ENCODE measurements at regions not wholly inside any gene's neighbourhood (a gene's known extent, or its start where the extent isn't known, plus 50 kb on each side); places are given as distances from the start of the nearest gene placed in this dataset.
"Not testable (repeated sequence)": the region's sequence is repeated elsewhere in the genome, so short reads cannot be mapped to it uniquely, and the experiment has no call there.

DNA sequence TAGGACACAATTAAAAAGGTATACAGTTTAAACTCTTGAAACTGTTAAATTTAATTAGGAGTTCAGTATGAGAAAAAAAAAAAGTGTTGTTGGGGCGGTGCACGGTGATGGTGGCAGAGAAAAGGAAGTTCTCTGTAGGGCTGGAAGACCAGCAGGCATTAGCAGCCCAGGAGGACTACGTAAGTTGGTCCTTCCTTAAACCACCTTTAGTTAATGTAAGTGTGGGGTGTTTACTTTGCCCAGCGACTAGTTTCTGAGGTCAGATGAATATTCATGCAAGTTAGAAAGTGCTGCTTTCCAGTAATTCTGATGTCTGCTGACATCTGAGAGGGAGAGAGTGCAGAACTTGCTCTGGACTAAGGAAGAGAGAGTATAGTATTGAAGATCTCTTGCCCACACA is 54.9 kb downstream of the NKX2-1 start:
- DNase-seq, result no peak

GRCh38 chr14:36462890-36463289 is 57.1 kb downstream of the NKX2-1 start:
- DNase-seq, result no peak

GRCh38 chr14:36455241-36455627 is 64.8 kb downstream of the NKX2-1 start:
- no peak for DNase-seq

DNA sequence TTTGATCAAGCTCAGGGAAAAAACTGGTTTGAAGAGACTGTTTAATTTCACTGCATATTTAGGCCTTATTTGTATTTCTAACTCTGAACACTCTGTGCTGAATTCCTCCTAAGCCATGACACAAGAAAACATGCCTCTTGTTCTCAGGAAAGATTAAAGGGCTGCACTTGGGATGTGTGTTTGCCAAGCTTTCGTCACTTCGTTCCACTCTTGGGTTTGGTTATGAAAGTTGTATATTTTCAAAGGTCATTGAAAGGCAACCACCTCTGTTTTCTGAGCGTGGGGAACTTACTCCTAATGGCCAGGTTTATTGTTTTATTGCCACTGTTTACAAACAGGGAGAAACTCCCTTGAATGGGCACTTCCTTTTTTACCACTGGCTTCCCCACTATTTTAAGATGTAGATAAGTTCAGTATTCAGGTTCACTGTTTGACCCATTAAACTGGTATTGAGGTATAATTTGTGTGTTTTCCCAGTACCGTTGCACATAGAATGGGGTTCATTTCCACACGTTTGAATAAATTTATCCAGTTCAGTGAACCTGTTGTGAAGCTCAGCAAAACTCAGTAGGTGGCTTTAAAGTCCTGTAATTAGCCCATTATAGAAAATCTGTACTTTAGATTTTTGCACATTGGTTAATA is 65.3 kb downstream of the NKX2-1 start:
- DNase-seq, result no peak

- DNase-seq, result no peak
These were observed 67.2 kb downstream of the NKX2-1 start for GRCh38 chr14:36452860-36453259.

DNA sequence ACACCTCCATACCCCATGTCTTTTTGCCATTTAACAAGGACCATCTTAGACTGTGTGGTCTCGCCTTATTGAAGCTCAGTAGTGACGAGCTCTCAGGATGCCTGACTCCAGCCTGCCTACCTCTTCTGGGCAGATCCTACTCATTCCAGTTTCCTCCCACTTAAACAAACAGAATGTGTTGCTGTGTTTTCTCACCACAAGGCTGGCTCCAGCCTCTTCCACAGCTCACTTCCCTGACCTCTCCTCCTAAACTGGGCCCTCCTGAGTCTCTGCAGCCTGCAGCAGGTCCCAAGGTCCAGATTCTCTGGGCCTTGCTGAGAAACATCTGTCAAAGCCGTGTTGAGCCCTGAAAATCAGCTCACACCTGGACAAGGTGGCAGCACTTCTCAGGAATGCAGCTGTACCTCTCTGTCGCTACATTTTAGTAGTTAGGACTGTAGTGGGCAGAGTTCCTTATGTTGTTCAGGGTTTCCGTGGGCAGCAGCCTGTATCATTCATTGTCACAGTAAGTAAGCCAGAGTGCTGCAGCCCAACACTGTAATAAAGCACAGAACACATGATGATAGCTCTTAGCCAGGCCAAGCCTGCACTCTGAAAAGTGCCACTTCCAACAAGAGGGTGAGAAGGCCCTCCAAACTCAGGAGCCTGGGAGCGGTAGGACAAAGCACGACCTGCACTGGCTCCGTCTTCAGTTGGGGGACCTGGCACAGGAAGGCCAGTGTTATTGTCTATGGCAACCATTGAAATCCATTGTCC is 68.5 kb downstream of the NKX2-1 start:
- no peak for DNase-seq

GRCh38 chr14:36450550-36450949 is 69.5 kb downstream of the NKX2-1 start:
- DNase-seq, result no peak

- DNase-seq, result no peak
These were observed 70.1 kb downstream of the NKX2-1 start for GRCh38 chr14:36449903-36450302.

DNA sequence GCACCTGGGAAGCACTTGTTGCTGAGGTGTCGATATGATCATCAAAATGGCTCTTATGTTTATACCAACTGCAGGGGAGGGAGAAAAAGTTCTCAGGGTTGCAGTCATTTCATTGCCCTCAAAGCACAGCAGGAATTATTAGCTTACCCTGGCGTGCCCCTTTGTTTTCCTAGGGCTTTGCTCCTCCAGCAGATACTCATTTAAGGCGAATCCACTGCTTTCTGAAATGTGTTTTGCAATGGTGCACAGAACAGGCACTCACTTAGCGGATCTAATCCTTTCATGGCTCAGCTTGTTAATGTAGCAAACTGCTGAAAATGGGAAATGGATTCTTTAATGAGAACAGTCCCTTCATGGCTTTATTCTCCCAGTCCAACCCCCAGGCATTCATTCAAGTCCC is 76.7 kb downstream of the NKX2-1 start:
- no peak for DNase-seq

DNA sequence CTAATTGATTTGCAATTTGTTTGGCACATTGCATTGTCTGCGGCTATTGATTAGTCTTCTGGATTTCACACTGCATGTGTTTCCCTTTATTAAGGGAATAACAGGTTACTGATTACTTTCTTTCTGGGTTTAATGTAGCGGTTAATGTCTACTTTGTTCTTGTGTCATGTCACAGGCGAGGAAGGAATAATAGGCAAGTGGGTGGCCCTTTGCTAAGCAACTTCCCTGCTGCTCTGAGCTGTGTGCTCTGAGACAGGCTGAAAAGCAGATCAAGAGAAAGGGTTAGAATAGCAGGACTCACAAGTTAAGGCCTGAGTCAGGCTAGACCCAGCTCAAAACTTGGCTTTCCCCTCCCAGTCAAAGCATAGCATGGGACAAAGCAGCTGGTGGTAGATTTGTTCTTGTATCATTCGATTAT is 77.2 kb downstream of the NKX2-1 start:
- DNase-seq, result no peak

- no peak for DNase-seq
These were observed 78.7 kb downstream of the NKX2-1 start for GRCh38 chr14:36441283-36441682.

DNA sequence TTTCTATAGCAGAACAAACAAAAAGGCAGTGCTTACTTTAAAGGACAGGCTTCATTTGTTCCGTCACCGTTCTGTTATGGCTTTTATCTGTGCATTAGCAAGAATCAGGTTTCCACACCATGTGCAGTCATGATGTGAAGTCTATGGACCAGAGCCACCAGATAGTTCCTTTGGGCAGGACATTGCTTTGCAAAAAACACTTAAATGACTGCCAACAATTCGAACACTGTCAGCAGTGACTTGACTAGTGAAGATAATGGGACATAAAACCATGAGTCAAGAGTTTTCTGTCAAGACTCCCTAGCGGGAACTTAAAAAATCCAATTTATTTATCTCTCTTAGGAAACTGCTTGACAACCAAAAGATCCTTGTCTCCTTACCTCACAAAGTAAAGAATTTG is 80.3 kb downstream of the NKX2-1 start:
- no peak for DNase-seq

- no peak for DNase-seq
These were observed 81.1 kb downstream of the NKX2-1 start for GRCh38 chr14:36438883-36439282.

DNA sequence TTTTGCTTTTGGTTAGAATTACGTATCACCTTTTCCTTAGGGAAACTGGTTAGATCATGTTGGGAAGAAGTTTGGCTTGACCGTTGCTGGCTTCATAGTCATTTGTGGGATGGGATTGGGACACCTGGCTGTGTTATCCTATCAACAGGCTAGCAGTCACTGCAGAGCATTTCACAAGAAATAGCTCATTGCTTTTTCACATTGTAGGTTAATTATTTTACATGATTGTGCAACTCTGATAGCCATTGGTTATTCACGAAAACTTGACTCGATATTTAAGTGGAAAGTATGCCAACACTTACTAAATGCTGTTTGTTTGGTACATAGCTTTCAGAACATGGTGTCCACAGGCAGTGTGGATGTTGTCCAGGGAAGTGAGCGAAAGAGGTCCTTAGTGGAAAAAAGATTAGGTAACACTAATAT is 89.4 kb downstream of the NKX2-1 start:
- no peak for DNase-seq

- no peak for DNase-seq
These were observed 89.9 kb downstream of the NKX2-1 start for GRCh38 chr14:36430169-36430568.

DNA sequence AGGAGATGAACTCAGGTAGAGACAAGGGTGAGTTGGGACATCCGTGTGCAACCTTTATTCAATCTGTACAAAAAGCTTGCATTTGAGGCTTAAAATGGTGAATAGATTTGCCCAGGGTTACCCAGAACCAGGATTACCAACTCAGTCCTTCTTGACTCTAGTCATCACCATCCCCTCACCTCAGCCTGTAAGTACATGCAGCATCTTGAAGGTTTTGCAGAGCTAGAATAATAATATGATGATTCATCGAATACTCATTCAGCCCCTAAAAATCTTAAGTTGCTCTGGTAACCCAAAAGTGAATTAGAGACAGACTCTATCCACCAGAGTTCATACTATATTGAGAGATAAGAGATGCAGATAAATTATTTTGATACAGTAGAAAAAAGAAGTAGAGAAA is 90.3 kb downstream of the NKX2-1 start:
- DNase-seq, result no peak

DNA sequence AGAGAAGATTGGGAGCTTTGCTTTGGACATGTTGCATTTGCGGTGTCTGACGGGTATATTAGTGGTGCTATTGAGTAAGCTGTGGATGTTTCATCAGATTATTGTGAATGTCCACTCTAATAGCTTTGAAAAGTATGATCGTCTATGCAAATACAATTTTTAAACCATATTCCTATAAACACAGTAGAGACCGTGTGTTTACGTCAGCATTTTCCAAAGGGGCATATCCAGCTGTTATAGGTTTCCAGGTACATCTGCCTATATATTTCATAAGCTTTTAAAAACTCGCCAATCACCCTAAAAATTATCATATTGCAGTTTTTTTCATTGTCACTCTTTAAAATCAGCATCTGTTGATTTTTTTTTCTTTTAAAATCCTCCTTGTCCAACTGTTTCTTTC is 91.7 kb downstream of the NKX2-1 start:
- DNase-seq, result no peak

GRCh38 chr14:36426836-36427235 is 93.2 kb downstream of the NKX2-1 start:
- no peak for DNase-seq

GRCh38 chr14:36426113-36426512 is 93.9 kb downstream of the NKX2-1 start:
- no peak for DNase-seq

- no peak for DNase-seq
These were observed 95.4 kb downstream of the NKX2-1 start for GRCh38 chr14:36424478-36425102.

GRCh38 chr14:36423430-36423829 is 96.6 kb downstream of the NKX2-1 start:
- DNase-seq, result no peak

DNA sequence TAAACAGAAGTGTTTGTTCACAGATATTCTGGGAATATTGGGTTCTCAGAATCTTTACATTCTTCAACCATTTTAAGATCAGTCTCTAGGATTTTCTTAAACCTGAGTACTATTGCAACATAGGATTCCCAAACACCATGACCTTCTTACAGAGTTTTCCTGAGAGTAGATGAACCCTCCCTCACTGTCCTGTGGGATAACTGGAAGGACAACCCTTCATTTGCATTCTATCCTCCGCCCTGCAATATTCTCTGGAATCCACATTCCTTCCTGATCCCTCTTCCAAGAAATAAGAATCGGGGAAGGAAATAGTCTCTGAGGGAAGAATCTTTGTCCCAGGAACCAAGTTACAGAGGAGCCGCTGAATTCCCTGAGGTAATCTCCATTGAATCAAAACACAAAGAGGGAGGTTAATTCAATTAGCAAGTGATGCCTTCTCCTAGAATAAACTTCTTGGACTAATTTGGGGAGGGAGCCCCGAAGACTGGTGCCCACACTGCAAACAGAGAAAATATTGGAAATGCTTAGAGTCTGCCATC is 99.8 kb upstream of the MBIP start:
- no peak for DNase-seq

DNA sequence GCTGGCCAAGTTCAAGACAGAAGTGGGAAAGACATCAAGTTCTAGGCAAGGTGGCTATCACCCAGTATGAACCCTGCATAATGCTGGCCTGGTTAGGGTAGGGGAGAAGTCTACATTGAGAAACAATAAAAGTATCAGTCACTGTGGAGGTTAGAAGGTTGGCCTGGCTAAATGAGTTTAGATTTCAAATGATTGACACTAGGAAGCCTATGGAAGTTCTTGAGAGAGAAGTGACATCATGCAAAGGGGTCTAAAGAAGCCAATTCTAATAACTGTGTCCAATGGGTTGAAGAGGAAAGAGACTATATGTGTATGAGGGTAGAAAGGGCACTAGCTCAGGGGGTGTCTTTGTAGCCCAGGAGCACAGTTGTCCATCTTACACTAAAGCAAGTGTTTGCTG is 98.5 kb upstream of the MBIP start:
- DNase-seq, result no peak

DNA sequence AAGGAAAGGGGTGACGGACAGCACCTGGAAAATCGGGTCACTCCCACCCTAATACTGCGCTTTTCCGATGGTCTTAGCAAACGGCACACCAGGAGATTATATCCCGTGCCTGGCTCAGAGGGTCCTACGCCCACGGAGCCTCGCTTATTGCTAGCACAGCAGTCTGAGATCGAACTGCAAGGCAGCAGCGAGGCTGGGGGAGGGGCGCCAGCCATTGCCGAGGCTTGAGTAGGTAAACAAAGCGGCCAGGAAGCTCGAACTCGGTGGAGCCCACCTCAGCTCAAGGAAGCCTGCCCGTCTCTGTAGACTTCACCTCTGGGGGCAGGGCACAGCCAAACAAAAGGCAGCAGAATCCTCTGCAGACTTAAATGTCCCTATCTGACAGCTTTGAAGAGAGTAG is 91.5 kb upstream of the MBIP start:
- DNase-seq, result not testable (repeated sequence)

Data from GF-D8 (cell line).